BJ (cell line): ENCODE measurements at regions not wholly inside any gene's neighbourhood (a gene's known extent, or its start where the extent isn't known, plus 50 kb on each side); places are given as distances from the start of the nearest gene placed in this dataset.
"Not testable (repeated sequence)": the region's sequence is repeated elsewhere in the genome, so short reads cannot be mapped to it uniquely, and the experiment has no call there.

Experiments
- CTCF ChIA-PET: fragments of 350-600 bp; formaldehyde crosslinking; extraction: SDS; loops from one replicate; lab custom pipeline; 2021; ENCODE audit warnings: antibody characterized with exemption, inconsistent platforms; lab: Yijun Ruan, JAX
- POLR2A ChIA-PET: fragments of 300-600 bp; sonication (Branson Sonifier 250); formaldehyde crosslinking; extraction: SDS; loops from one replicate; lab custom pipeline; 2021; ENCODE audit warnings: antibody characterized with exemption; lab: Charles Lee
- DNase-seq: peaks from one replicate; pipeline ENCODE4 v3.0.0-alpha.2; 2011; ENCODE audit warnings: low read depth
- H3K27me3 ChIP-seq: 2 replicates; pipeline ENCODE4 v1.6.0; 2011; ENCODE audit warnings: low read length; ENCODE audit not compliant: control insufficient read depth, insufficient read depth
- H3K36me3 ChIP-seq: 2 replicates; pipeline ENCODE4 v1.5.1; 2011; ENCODE audit warnings: low read length; ENCODE audit not compliant: control insufficient read depth, insufficient read depth
- H3K4me3 ChIP-seq: 2 replicates; pipeline ENCODE4 v1.5.1; 2011; ENCODE audit warnings: low read depth, mild to moderate bottlenecking, control low read depth, low read length
- TF ChIP-seq, protein P1 (sequence below): IDR thresholded peaks from 2 replicates; pipeline ENCODE4 v1.5.1; 2011; ENCODE audit warnings: low read depth, mild to moderate bottlenecking, control low read depth, inconsistent platforms, low read length, moderate library complexity; ENCODE audit not compliant: insufficient read depth

DNA sequence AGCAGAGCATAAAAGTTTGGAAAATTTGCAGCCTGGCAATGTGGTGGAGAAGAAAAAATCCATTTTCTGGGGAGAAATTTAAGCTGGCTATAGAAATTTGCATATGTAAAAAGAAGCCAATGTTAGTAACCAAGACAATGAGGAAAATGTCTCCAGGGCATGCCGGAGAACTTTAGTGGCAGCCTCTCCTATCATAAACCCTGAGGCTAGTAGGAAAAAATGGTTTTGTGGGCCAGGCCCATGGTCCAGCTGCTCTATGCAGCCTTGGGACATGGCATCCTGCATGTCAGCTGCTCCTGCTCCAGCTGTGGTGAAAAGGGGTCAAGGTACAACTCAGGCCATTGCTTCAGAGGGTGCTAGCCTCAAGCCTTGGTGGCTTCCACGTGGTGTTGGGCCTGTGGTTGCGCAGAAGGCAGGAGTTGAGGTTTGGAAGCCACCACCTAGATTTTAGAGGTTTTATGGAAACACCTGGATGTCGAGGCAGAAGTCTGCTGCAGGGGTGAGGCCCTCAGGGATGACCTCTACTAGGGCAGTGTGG lies 101.8 kb upstream of the SYNCRIP start:
- Histone ChIP-seq H3K27me3 (peaks cover 2% of the 10 kb centered on the region; the same call in 1 of the 2 replicates), H3K36me3 (no peaks in the 10 kb centered on the region), H3K4me3 (no peak overlapping the region)
- ChIA-PET POLR2A (no interaction called here), CTCF (no interaction called here)
- DNase-seq: no peak
- TF ChIP-seq, protein P1, sequence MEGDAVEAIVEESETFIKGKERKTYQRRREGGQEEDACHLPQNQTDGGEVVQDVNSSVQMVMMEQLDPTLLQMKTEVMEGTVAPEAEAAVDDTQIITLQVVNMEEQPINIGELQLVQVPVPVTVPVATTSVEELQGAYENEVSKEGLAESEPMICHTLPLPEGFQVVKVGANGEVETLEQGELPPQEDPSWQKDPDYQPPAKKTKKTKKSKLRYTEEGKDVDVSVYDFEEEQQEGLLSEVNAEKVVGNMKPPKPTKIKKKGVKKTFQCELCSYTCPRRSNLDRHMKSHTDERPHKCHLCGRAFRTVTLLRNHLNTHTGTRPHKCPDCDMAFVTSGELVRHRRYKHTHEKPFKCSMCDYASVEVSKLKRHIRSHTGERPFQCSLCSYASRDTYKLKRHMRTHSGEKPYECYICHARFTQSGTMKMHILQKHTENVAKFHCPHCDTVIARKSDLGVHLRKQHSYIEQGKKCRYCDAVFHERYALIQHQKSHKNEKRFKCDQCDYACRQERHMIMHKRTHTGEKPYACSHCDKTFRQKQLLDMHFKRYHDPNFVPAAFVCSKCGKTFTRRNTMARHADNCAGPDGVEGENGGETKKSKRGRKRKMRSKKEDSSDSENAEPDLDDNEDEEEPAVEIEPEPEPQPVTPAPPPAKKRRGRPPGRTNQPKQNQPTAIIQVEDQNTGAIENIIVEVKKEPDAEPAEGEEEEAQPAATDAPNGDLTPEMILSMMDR: no peak

GRCh38 chr6:85726206-85726605 lies 83.5 kb upstream of the SYNCRIP start:
- H3K27me3 ChIP-seq: no peaks in the 10 kb centered on the region
- DNase-seq: no peak
- no peaks in the 10 kb centered on the region for H3K36me3 ChIP-seq
- POLR2A ChIA-PET: no interaction called here
- no peak overlapping the region for H3K4me3 ChIP-seq
- TF ChIP-seq, protein P1: no peak
- CTCF ChIA-PET: no interaction called here

GRCh38 chr6:85715797-85716196 lies 73.1 kb upstream of the SYNCRIP start:
- CTCF ChIA-PET: no interaction called here

DNA sequence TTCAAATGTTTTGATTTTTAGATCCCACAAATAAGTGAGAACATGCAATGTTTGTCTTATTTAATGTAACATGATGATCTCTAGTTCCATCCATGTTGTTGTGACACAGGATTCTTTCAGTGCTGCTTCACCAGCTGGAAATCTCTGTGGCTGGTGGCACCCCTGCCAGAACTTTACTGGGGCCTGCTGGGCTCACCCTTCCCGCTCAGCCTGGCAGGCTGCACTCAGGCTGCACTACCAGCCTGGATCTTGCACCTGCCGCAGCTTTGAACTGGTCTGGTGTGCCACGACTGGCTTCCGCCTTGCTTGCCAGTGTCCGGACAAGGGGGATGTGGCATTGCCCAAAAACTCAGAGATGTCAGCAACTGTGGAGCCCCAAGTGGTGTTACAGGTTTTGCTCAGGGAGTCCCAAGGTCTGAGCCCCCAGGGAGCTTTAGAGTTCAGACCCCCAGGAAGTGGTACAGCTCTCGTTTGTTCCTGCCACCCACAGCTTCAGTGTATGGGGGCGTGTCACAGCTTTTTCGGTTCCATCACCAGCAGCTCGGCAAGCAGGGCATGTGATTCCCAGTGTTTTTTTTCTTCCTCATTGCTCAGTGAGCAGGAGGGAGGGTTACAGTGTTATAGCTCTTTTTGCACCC lies 72.3 kb upstream of the SYNCRIP start:
- no peaks in the 10 kb centered on the region for H3K27me3 ChIP-seq
- TF ChIP-seq, protein P1: no peak
- DNase-seq: no peak
- POLR2A ChIA-PET: no interaction called here
- H3K4me3 ChIP-seq: no peak overlapping the region
- CTCF ChIA-PET: no interaction called here
- no peaks in the 10 kb centered on the region for H3K36me3 ChIP-seq

More at GRCh38 chr6:85715797-85716196, 73.1 kb upstream of the SYNCRIP start:
- Histone ChIP-seq H3K36me3 (no peaks in the 10 kb centered on the region), H3K4me3 (no peak overlapping the region), H3K27me3 (no peaks in the 10 kb centered on the region)
- POLR2A ChIA-PET: no interaction called here
- DNase-seq: no peak
- TF ChIP-seq, protein P1: no peak

DNA sequence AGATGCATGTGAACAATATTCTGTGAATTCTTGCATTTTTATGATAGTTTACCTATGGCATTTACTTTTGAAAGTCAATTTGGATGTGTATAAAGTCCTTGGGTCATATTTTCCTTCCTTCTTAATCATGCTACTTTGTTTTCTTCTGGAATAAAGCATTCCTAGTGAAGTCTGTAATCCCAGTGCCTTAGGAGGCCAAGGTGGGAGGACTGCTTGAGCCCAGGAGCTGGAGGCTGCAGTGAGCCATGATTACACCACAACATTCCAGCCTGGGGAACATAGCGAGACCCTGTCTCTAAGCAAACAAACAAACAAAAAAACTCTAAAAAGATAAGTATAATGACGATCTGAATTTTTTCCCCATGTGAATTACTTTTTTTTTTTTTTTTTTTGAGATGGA lies 69.7 kb upstream of the SYNCRIP start:
- DNase-seq: no peak
- TF ChIP-seq, protein P1: no peak
- ChIA-PET POLR2A (no interaction called here), CTCF (no interaction called here)
- Histone ChIP-seq H3K27me3 (no peaks in the 10 kb centered on the region), H3K4me3 (no peak overlapping the region), H3K36me3 (no peaks in the 10 kb centered on the region)

DNA sequence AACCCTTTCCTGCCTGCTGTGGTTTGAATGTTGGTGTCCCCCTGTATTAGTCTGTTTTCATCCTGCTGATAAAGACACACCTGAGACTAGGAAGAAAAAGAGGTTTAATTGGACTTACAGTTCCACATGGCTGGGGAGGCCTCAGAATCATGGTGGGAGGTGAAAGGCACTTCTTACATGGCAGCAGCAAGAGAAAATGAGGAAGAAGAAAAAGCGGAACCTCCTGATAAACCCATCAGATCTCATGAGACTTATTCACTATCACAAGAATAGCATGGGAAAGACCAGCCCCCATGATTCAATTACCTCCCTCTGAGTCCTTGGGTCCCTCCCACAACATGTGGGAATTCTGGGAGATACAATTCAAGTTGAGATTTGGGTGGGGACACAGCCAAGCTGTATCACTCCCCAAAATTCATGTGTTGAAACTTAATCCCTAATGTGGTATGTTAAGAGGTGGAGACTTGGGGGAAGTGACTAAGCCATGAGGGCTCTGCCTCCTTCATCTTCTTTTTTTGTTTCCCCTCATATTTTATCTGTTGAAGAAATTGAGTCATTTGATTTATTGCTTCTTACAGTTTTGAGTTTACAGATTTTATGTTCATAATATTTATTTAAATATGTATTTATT lies 64.9 kb upstream of the SYNCRIP start:
- DNase-seq, H3K36me3 ChIP-seq, H3K27me3 ChIP-seq, POLR2A ChIA-PET, CTCF ChIA-PET, H3K4me3 ChIP-seq: not testable (repeated sequence)
